MM.1S (cell line): ENCODE measurements at regions not wholly inside any gene's neighbourhood (a gene's known extent, or its start where the extent isn't known, plus 50 kb on each side); places are given as distances from the start of the nearest gene placed in this dataset.

Experiments
- DNase-seq: peaks from one replicate; pipeline ENCODE4 v3.0.0-alpha.2; 2015
- H2AFZ ChIP-seq: fragments of 300-600 bp; sonication (generic); 2 replicates; pipeline ENCODE4 v1.6.0; 2016; ENCODE audit warnings: antibody characterized with exemption, low read length
- H3F3A ChIP-seq: fragments of 300-600 bp; sonication (generic); 2 replicates; pipeline ENCODE4 v1.6.1; 2016; ENCODE audit warnings: mild to moderate bottlenecking, antibody characterized with exemption, low read length, moderate library complexity, mixed read lengths; ENCODE audit not compliant: insufficient read depth
- H3K27ac ChIP-seq: fragments of 300-600 bp; sonication (generic); 2 replicates; pipeline ENCODE4 v1.5.1; 2016; ENCODE audit warnings: mild to moderate bottlenecking, low read length
- H3K27me3 ChIP-seq: fragments of 300-600 bp; sonication (generic); replicated peaks from 2 replicates; pipeline ENCODE4 v1.6.0; 2016; ENCODE audit warnings: low read length; ENCODE audit not compliant: insufficient read depth
- H3K36me3 ChIP-seq: fragments of 300-600 bp; sonication (generic); replicated peaks from 2 replicates; pipeline ENCODE4 v1.6.1; 2016; ENCODE audit warnings: mild to moderate bottlenecking, low read length, mixed read lengths; ENCODE audit not compliant: insufficient read depth
- H3K4me1 ChIP-seq: fragments of 300-600 bp; sonication (generic); 2 replicates; pipeline ENCODE4 v1.6.1; 2016; ENCODE audit warnings: low read length, mixed read lengths
- H3K4me2 ChIP-seq: fragments of 300-600 bp; sonication (generic); 2 replicates; pipeline ENCODE4 v1.6.0; 2016; ENCODE audit warnings: low read depth, low read length
- H3K4me3 ChIP-seq: fragments of 300-600 bp; sonication (generic); 2 replicates; pipeline ENCODE4 v1.5.1; 2016; ENCODE audit warnings: low read length, mixed read lengths
- H3K79me2 ChIP-seq: fragments of 300-600 bp; sonication (generic); 2 replicates; pipeline ENCODE4 v1.6.1; 2016; ENCODE audit warnings: mixed run types, low read length, mixed read lengths
- H3K9ac ChIP-seq: fragments of 300-600 bp; sonication (generic); 2 replicates; pipeline ENCODE4 v1.6.1; 2016; ENCODE audit warnings: low read length, mixed read lengths
- H3K9me2 ChIP-seq: fragments of 300-600 bp; sonication (generic); replicated peaks from 2 replicates; pipeline ENCODE4 v1.6.1; 2016; ENCODE audit warnings: mild to moderate bottlenecking, low read length, mixed read lengths; ENCODE audit not compliant: insufficient read depth
- H3K9me3 ChIP-seq: fragments of 300-600 bp; sonication (generic); replicated peaks from 2 replicates; pipeline ENCODE4 v1.6.1; 2016; ENCODE audit warnings: mild to moderate bottlenecking, low read length, mixed read lengths; ENCODE audit not compliant: insufficient read depth
- H4K20me1 ChIP-seq: fragments of 300-600 bp; sonication (generic); 2 replicates; pipeline ENCODE4 v1.6.1; 2016; ENCODE audit warnings: mild to moderate bottlenecking, low read length, moderate library complexity, mixed read lengths; ENCODE audit not compliant: insufficient read depth
- CTCF ChIP-seq: fragments of 300-600 bp; sonication (generic); IDR thresholded peaks from 2 replicates; pipeline ENCODE4 v1.5.1; 2016; ENCODE audit warnings: antibody characterized with exemption, low read length, mixed read lengths
- EZH2 ChIP-seq: fragments of 300-600 bp; sonication (generic); optimal IDR thresholded peaks from 2 replicates; pipeline ENCODE3; 2017; ENCODE audit warnings: low read depth, mild to moderate bottlenecking, antibody characterized with exemption, low read length, mixed read lengths
- EZH2phosphoT487 ChIP-seq: fragments of 300-600 bp; sonication (generic); IDR thresholded peaks from 2 replicates; pipeline ENCODE4 v1.6.1; 2018; ENCODE audit warnings: antibody characterized with exemption, low read length

GRCh38 chr10:128614016-128614605 is 487.9 kb upstream of the MKI67 start:
- no peak for DNase-seq
- H2AFZ ChIP-seq: no peak overlapping the region

GRCh38 chr10:128614802-128615553 is 488.8 kb upstream of the MKI67 start:
- no peak overlapping the region for H3K4me3 ChIP-seq
- H4K20me1 ChIP-seq: no peaks in the 10 kb centered on the region
- no peak overlapping the region for H2AFZ ChIP-seq
- H3F3A ChIP-seq: no peaks in the 10 kb centered on the region
- no peak overlapping the region for H3K27ac ChIP-seq
- H3K79me2 ChIP-seq: no peaks in the 10 kb centered on the region
- H3K9me3 ChIP-seq: no peaks in the 10 kb centered on the region
- no peaks in the 10 kb centered on the region for H3K36me3 ChIP-seq
- H3K4me1 ChIP-seq: no peaks in the 10 kb centered on the region
- TF ChIP-seq CTCF (no peak), EZH2 (no peak), EZH2phosphoT487 (no peak)
- H3K27me3 ChIP-seq: no peaks in the 10 kb centered on the region
- H3K4me2 ChIP-seq: no peak overlapping the region
- no peak overlapping the region for H3K9ac ChIP-seq
- H3K9me2 ChIP-seq: no peaks in the 10 kb centered on the region
- DNase-seq: no peak

More at GRCh38 chr10:128614016-128614605, 487.9 kb upstream of the MKI67 start:
- Histone ChIP-seq H3K9me2 (no peaks in the 10 kb centered on the region), H3K4me2 (no peak overlapping the region), H3K4me1 (no peaks in the 10 kb centered on the region), H3K9ac (no peak overlapping the region), H3K4me3 (no peak overlapping the region), H3K79me2 (no peaks in the 10 kb centered on the region), H3F3A (no peaks in the 10 kb centered on the region), H3K27ac (no peak overlapping the region), H3K36me3 (no peaks in the 10 kb centered on the region), H4K20me1 (no peaks in the 10 kb centered on the region), H3K9me3 (no peaks in the 10 kb centered on the region), H3K27me3 (no peaks in the 10 kb centered on the region)
- TF ChIP-seq EZH2: no peak
- TF ChIP-seq EZH2phosphoT487: no peak
- no peak for TF ChIP-seq CTCF

- Histone ChIP-seq H3K27ac (no peak overlapping the region), H3K9me3 (no peaks in the 10 kb centered on the region), H3K27me3 (no peaks in the 10 kb centered on the region), H3F3A (no peaks in the 10 kb centered on the region), H3K36me3 (no peaks in the 10 kb centered on the region), H3K4me1 (no peaks in the 10 kb centered on the region), H3K9ac (no peak overlapping the region), H3K4me2 (no peak overlapping the region), H3K79me2 (no peaks in the 10 kb centered on the region), H3K9me2 (no peaks in the 10 kb centered on the region), H2AFZ (no peak overlapping the region), H4K20me1 (no peaks in the 10 kb centered on the region), H3K4me3 (no peak overlapping the region)
- TF ChIP-seq CTCF (no peak), EZH2 (no peak), EZH2phosphoT487 (no peak)
- no peak for DNase-seq
These were observed 491.3 kb upstream of the MKI67 start for GRCh38 chr10:128617532-128617931.
